ENCODE measurements at regions not wholly inside any gene's neighbourhood (a gene's known extent, or its start where the extent isn't known, plus 50 kb on each side); places are given as distances from the start of the nearest gene placed in this dataset.

DNA sequence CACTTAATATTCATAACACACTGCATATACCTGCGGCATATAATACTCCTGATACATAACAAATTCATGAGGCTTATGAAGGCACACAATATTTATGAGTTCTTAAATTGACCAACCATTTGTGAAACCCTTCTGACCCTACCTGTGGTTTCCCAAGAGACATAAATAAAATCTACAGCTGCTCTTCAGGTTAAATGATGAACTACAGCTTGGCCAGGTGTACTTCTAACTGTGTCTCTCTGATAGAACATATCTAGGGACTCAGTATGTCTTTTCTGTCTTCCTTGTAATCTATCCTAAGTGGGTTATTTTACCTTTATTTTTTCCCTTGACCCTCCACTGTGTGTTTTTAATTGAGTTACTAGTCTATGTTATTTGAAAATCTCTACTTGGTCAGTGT, 189.9 kb upstream of the UFM1 start:
- no peak for TF ChIP-seq CTCF (IDR thresholded peaks at IDR 0.05)
- TF ChIP-seq POLR2A (IDR thresholded peaks at IDR 0.05): no peak
- TF ChIP-seq EP300 (IDR thresholded peaks at IDR 0.05): no peak
